K562 (cell line): ENCODE measurements at regions not wholly inside any gene's neighbourhood (a gene's known extent, or its start where the extent isn't known, plus 50 kb on each side); places are given as distances from the start of the nearest gene placed in this dataset.

Experiments
- ATAC-seq: fragments of 200-7000 bp; cut with Tn5 transposase; 3 replicates; pipeline ENCODE4 v1.9.1; 2020; ENCODE audit warnings: moderate library complexity
- BruUV-seq: library from RNA; stranded (reverse); fragments of 400-500 nt; replicated peaks from 2 replicates; lab custom pipeline; 2021; lab: Mats Ljungman, UMichigan
- CTCF ChIA-PET: fragments of 300-600 bp; formaldehyde crosslinking; extraction: SDS; loops from one replicate; lab custom pipeline; 2021; ENCODE audit warnings: low intra/inter-chr PET ratio; lab: Yijun Ruan, JAX
- POLR2A ChIA-PET: fragments of 300-600, 350-650 bp; sonication (Branson Sonifier 250); formaldehyde crosslinking; extraction: SDS; loops from one replicate; lab custom pipeline; 2021; ENCODE audit warnings: antibody characterized with exemption, inconsistent platforms; lab: Yijun Ruan, JAX
- DNase-seq, 4 experiments: peaks; one replicate each; pipeline versions ENCODE4 v3.0.0 to v3.0.0-alpha.2; 2011 to 2018; ENCODE audit warnings: low spot score in 3 of 4, mixed read lengths in 3 of 4; ENCODE audit errors: extremely low read depth in 1 of 4
- FAIRE-seq: peaks from 2 replicates; lab custom pipeline; 2011; peaks lifted over from hg19 to GRCh38; lab: Jason Lieb, UNC
- H2AFZ ChIP-seq: 2 replicates; pipeline ENCODE4 v1.6.0; 2011; ENCODE audit warnings: low read depth, low read length, control low read depth, inconsistent platforms
- H3K27ac ChIP-seq: fragments of 200-600 bp; 3 replicates; pipeline ENCODE4 v1.8.0; 2011; ENCODE audit warnings: low read depth, mild to moderate bottlenecking, control low read depth, inconsistent platforms, low read length, moderate library complexity, mixed read lengths; ENCODE audit errors: extremely low read depth
- H3K27me3 ChIP-seq, 2 experiments: fragments of 300-600 bp in 1 of 2; 2 replicates in 1 of 2; 3 replicates in 1 of 2; pipeline versions ENCODE4 v1.6.0 to v1.8.0; 2011; ENCODE audit warnings: inconsistent platforms in 2 of 2, low read length in 2 of 2, mild to moderate bottlenecking in 1 of 2, mixed read lengths in 1 of 2, moderate library complexity in 1 of 2; ENCODE audit not compliant: control insufficient read depth in 2 of 2, insufficient read depth in 2 of 2
- H3K36me3 ChIP-seq: fragments of 300-600 bp; 3 replicates; pipeline ENCODE4 v1.8.0; 2011; ENCODE audit warnings: mild to moderate bottlenecking, low read length, inconsistent platforms; ENCODE audit not compliant: control insufficient read depth, insufficient read depth
- H3K4me1 ChIP-seq, 2 experiments: fragments of 200-600 bp in 1 of 2; replicated peaks in 1 of 2; 2 replicates in 1 of 2; 3 replicates in 1 of 2; pipeline versions ENCODE4 v1.5.1 to v1.8.0; 2011; ENCODE audit warnings: inconsistent platforms in 2 of 2, low read length in 2 of 2, mild to moderate bottlenecking in 1 of 2, mixed read lengths in 1 of 2, moderate library complexity in 1 of 2; ENCODE audit not compliant: control insufficient read depth in 2 of 2, insufficient read depth in 2 of 2
- H3K4me2 ChIP-seq: 2 replicates; pipeline ENCODE4 v1.6.1; 2011; ENCODE audit warnings: low read length, control low read depth, inconsistent platforms, mixed read lengths; ENCODE audit not compliant: insufficient read depth
- H3K4me3 ChIP-seq: fragments of 200-600 bp; sonication (generic), shearing (Covaris generic); 2 replicates; pipeline ENCODE4 v1.5.1; 2016; ENCODE audit warnings: control low read depth, inconsistent platforms
- H3K79me2 ChIP-seq: fragments of 200-600 bp; 3 replicates; pipeline ENCODE4 v1.8.0; 2011; ENCODE audit warnings: low read length, inconsistent platforms; ENCODE audit not compliant: control insufficient read depth, insufficient read depth
- H3K9ac ChIP-seq, 2 experiments: 2 replicates each; pipeline versions ENCODE4 v1.6.0 to v1.6.1; 2011; ENCODE audit warnings: low read depth in 2 of 2, low read length in 2 of 2, control low read depth in 1 of 2, inconsistent platforms in 1 of 2, mild to moderate bottlenecking in 1 of 2, mixed read lengths in 1 of 2; ENCODE audit not compliant: insufficient read depth in 1 of 2
- H3K9me1 ChIP-seq: one replicate; pipeline ENCODE4 v1.6.0; 2011; ENCODE audit warnings: inconsistent platforms, mild to moderate bottlenecking, low read length, moderate library complexity; ENCODE audit not compliant: control insufficient read depth, insufficient read depth
- H3K9me3 ChIP-seq: replicated peaks from 2 replicates; pipeline ENCODE4 v1.5.1; 2011; ENCODE audit warnings: low read depth, low read length, inconsistent platforms; ENCODE audit not compliant: control insufficient read depth, insufficient read depth
- H4K20me1 ChIP-seq: replicated peaks from 2 replicates; pipeline ENCODE4 v1.6.1; 2011; ENCODE audit warnings: low read length, inconsistent platforms, mixed read lengths; ENCODE audit not compliant: control insufficient read depth, insufficient read depth
- ADNP ChIP-seq: fragments of 200-800 bp; sonication (Bioruptor generic); IDR thresholded peaks from 2 replicates; pipeline ENCODE4 v1.6.1; 2016; ENCODE audit warnings: missing genetic modification characterization, missing compliant biosample characterization
- ASH1L ChIP-seq: fragments of 450-650 bp; IDR thresholded peaks from 2 replicates; pipeline ENCODE4 v1.6.1; 2018; ENCODE audit warnings: borderline replicate concordance, mild to moderate bottlenecking, low read depth; ENCODE audit not compliant: partially characterized antibody
- BDP1 ChIP-seq: IDR thresholded peaks from 3 replicates; pipeline ENCODE4 v1.6.1; 2011; ENCODE audit not compliant: insufficient read length, insufficient read depth
- CBFA2T2 ChIP-seq: fragments of 450-650 bp; conservative IDR thresholded peaks from 2 replicates; pipeline ENCODE4 v1.6.1; 2017; ENCODE audit warnings: mild to moderate bottlenecking
- CTBP1 ChIP-seq: fragments of 450-650 bp; IDR thresholded peaks from 2 replicates; pipeline ENCODE4 v1.6.1; 2016; ENCODE audit warnings: borderline replicate concordance
- E2F5 ChIP-seq: sonication (generic); formaldehyde crosslinking; IDR thresholded peaks from 2 replicates; pipeline ENCODE4 v1.8.0; 2022; ENCODE audit warnings: mild to moderate bottlenecking, missing genetic modification reagents
- ERF ChIP-seq: fragments of 450-650 bp; formaldehyde crosslinking; IDR thresholded peaks from 2 replicates; pipeline ENCODE4 v1.4.0; 2020; ENCODE audit warnings: mild to moderate bottlenecking, mixed read lengths
- FOXP1 ChIP-seq: sonication (generic); formaldehyde crosslinking; IDR thresholded peaks from 2 replicates; pipeline ENCODE4 v1.8.0; 2022; ENCODE audit warnings: mild to moderate bottlenecking, missing genetic modification reagents
- GTF2F1 ChIP-seq: IDR thresholded peaks from 2 replicates; pipeline ENCODE4 v1.6.1; 2011; ENCODE audit warnings: low read depth, low read length, improper control_type of control experiment
- HCFC1 ChIP-seq: IDR thresholded peaks from 2 replicates; pipeline ENCODE4 v1.6.1; 2012; ENCODE audit warnings: low read depth, low read length, improper control_type of control experiment
- HMG20B ChIP-seq: fragments of 250-450 bp; sonication (Bioruptor Pico); IDR thresholded peaks from 2 replicates; pipeline ENCODE4 v1.5.0; 2021; ENCODE audit warnings: mild to moderate bottlenecking
- HSF4 ChIP-seq: fragments of 250-450 bp; sonication (Bioruptor Pico); IDR thresholded peaks from 2 replicates; pipeline ENCODE4 v2.1.2; 2022; ENCODE audit warnings: mild to moderate bottlenecking, moderate library complexity, borderline replicate concordance
- ILK ChIP-seq: fragments of 450-650 bp; IDR thresholded peaks from 2 replicates; pipeline ENCODE4 v1.6.1; 2016; ENCODE audit warnings: missing genetic modification characterization, low read depth, mild to moderate bottlenecking, missing compliant biosample characterization, moderate library complexity, borderline replicate concordance
- KLF16 ChIP-seq: IDR thresholded peaks from 2 replicates; pipeline ENCODE4 v1.6.1; 2016; ENCODE audit warnings: antibody characterized with exemption
- MIER1 ChIP-seq: fragments of 450-650 bp; IDR thresholded peaks from 2 replicates; pipeline ENCODE4 v1.6.1; 2016; ENCODE audit warnings: antibody characterized with exemption, mild to moderate bottlenecking, low read depth
- NFYB ChIP-seq: IDR thresholded peaks from 2 replicates; pipeline ENCODE4 v1.6.1; 2011; ENCODE audit warnings: mild to moderate bottlenecking, moderate library complexity; ENCODE audit not compliant: insufficient read length; ENCODE audit errors: extremely low read depth
- SRSF7 ChIP-seq: fragments of 200-400 bp; formaldehyde crosslinking; optimal IDR thresholded peaks from 2 replicates; pipeline ENCODE3; 2017; ENCODE audit warnings: mild to moderate bottlenecking, low read depth, low read length
- ZNF24 ChIP-seq: fragments of 450-650 bp; IDR thresholded peaks from 2 replicates; pipeline ENCODE4 v1.6.1; 2016
- ZNF445 ChIP-seq: fragments of 250-450 bp; sonication (Bioruptor Pico); IDR thresholded peaks from 2 replicates; pipeline ENCODE4 v1.4.0; 2020; ENCODE audit warnings: low read depth, mild to moderate bottlenecking, moderate library complexity
- WGBS: fragments of 100-300 bp; shearing (Covaris generic); methylation state at CpG from one replicate; pipeline ENCODE4 v1.1.6; 2016; ENCODE audit warnings: low coverage, mixed read lengths; ENCODE audit not compliant: insufficient coverage; ENCODE audit errors: missing lambda C conversion rate; 5-methylcytosine and 5-hydroxymethylcytosine counted together
- in situ Hi-C: fragments of 300-500 bp; cut with MboI; formaldehyde crosslinking; loops from 4 replicates; pipeline ENCODE4 v1.15.0; 2018; ENCODE audit warnings: inconsistent platforms, mixed read lengths
- intact Hi-C: fragments of 100-400 bp; cut with micrococcal nuclease; formaldehyde crosslinking; loops from 2 replicates; pipeline ENCODE4 v1.14.2; 2022
- TF ChIP-seq, protein P1 (sequence below): fragments of 250-450 bp; sonication (Bioruptor Pico); IDR thresholded peaks from 2 replicates; pipeline ENCODE4 v1.5.0; 2021
- TF ChIP-seq, protein P2 (sequence below): fragments of 450-650 bp; formaldehyde crosslinking; IDR thresholded peaks from 2 replicates; pipeline ENCODE4 v1.4.0; 2020; ENCODE audit warnings: mild to moderate bottlenecking, mixed read lengths

- TF ChIP-seq ADNP (tag): no peak
- no peak for TF ChIP-seq CBFA2T2
- TF ChIP-seq CTBP1: no peak
- TF ChIP-seq ERF (CRISPR knock-in tag): no peak
Measured at GRCh38 chr9:12133416-12133815, 559.8 kb upstream of the TYRP1 start (continued).

DNA sequence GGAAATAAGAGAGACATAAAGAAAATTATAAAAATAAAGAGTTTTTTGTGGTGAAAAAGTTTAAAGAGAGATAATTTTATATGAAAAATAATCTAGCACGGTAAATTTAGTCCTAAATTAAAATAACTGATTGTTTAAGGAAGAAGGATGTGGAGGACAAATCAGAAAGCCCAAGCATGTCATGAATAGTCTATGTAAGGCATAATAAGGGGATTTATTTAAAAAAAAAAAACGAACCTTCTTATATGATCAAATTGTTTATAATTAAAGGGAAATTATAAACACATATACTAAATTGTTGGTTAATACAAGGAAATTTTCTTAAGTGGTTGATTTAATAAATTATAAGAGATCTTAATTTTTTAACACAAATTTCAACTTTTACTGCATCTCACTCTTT, 551.8 kb upstream of the TYRP1 start:
- BruUV-seq: no TSS peak
- no peak for TF ChIP-seq ASH1L
- no peak for TF ChIP-seq HSF4
- TF ChIP-seq, protein P1, sequence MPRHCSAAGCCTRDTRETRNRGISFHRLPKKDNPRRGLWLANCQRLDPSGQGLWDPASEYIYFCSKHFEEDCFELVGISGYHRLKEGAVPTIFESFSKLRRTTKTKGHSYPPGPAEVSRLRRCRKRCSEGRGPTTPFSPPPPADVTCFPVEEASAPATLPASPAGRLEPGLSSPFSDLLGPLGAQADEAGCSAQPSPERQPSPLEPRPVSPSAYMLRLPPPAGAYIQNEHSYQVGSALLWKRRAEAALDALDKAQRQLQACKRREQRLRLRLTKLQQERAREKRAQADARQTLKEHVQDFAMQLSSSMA (CRISPR knock-in tag): no peak
- TF ChIP-seq BDP1: no peak
- TF ChIP-seq HMG20B: no peak
- no peak for TF ChIP-seq MIER1
- no peak for TF ChIP-seq SRSF7
- TF ChIP-seq NFYB: no peak
- TF ChIP-seq, protein P2, sequence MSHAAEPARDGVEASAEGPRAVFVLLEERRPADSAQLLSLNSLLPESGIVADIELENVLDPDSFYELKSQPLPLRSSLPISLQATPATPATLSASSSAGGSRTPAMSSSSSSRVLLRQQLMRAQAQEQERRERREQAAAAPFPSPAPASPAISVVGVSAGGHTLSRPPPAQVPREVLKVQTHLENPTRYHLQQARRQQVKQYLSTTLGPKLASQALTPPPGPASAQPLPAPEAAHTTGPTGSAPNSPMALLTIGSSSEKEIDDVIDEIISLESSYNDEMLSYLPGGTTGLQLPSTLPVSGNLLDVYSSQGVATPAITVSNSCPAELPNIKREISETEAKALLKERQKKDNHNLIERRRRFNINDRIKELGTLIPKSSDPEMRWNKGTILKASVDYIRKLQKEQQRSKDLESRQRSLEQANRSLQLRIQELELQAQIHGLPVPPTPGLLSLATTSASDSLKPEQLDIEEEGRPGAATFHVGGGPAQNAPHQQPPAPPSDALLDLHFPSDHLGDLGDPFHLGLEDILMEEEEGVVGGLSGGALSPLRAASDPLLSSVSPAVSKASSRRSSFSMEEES (CRISPR knock-in tag): no peak
- TF ChIP-seq ZNF445 (CRISPR knock-in tag): no peak
- TF ChIP-seq ILK (tag): no peak
- TF ChIP-seq E2F5 (CRISPR knock-in tag): no peak
- TF ChIP-seq ZNF24: no peak
- TF ChIP-seq GTF2F1: no peak
- TF ChIP-seq KLF16: no peak
- TF ChIP-seq FOXP1 (CRISPR knock-in tag): no peak
- TF ChIP-seq HCFC1: no peak

More for the DNA sequence above, 551.8 kb upstream of the TYRP1 start:
- ATAC-seq (no peak), DNase-seq (no peak), FAIRE-seq (no peak)
- Histone ChIP-seq H3K4me3 (no peak overlapping the region), H3K4me1 (no peaks in the 10 kb centered on the region), H2AFZ (no peak overlapping the region), H3K9ac (no peak overlapping the region), H3K36me3 (no peaks in the 10 kb centered on the region), H3K4me2 (no peak overlapping the region), H4K20me1 (no peaks in the 10 kb centered on the region), H3K9me1 (no peaks in the 10 kb centered on the region), H3K79me2 (no peaks in the 10 kb centered on the region), H3K9me3 (no peaks in the 10 kb centered on the region), H3K27ac (no peak overlapping the region), H3K27me3 (no peaks in the 10 kb centered on the region)
- ChIA-PET POLR2A (no interaction called here), CTCF (no interaction called here)
- intact Hi-C loops (no loop called here), in situ Hi-C loops (no loop called here)
- 5% methylated on average over 2 of the region's 2 CpGs for WGBS
